SHP77 (cell line): ENCODE measurements at regions not wholly inside any gene's neighbourhood (a gene's known extent, or its start where the extent isn't known, plus 50 kb on each side); places are given as distances from the start of the nearest gene placed in this dataset.
A peak's percentile ranks its signal among the peaks of the same experiment; 100 is the strongest.

Experiments
- DNase-seq, 2 experiments: peaks; one replicate each; lab custom pipeline; 2025; lab: John Stamatoyannopoulos, UW

DNA sequence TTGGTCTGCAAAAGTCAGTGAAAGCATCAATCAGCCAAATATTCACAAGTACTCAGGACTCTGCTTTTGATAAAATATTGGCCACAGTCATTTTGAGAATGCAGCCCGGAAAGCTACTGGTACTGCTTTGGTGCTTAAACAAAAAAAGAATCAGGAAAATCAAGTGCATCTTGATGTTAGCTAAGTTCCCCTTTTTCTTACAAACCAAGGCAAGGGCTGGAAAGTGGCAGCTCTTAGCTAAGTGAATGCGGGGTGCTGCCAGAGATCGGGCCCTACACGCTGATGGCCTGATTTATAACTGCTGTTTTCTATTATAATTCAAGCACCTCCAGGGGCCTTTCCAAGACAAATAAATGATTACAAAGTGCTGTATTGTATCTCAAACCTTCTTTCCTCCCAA lies 136.8 kb upstream of the MGMT start:
- no peak for DNase-seq

DNA sequence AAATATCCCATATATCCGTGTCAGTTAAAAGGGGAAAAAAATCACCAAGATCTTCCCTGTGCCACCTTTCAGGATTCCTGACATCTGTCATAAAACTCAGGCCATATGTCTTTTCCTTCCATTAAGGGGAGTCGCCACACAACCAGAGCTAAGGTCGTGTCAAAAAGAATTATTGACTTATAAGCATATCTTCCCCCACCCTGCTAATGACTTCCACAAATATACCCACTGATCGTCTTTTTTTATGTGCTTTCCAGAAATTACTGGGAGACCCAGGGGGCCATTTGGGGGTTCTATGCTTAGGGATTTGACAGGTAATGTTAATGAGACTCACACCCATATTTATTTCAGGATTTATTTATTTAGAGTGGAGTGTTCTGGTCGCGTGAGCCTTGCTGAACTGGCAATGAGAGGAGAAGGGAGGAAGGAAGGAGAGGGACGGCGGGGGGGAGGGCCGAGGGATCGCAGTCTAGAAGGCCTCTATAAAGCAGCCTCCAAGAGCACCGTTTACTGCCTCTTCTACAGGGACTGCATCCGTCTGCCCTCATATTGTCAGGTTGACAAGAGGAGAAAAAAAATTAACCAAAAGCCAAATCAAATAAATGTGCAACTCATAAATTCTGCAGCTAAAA lies 135.7 kb upstream of the MGMT start:
- no peak for DNase-seq

- no peak for DNase-seq
Observed at GRCh38 chr10:129331839-129332220, 135.2 kb upstream of the MGMT start.

DNA sequence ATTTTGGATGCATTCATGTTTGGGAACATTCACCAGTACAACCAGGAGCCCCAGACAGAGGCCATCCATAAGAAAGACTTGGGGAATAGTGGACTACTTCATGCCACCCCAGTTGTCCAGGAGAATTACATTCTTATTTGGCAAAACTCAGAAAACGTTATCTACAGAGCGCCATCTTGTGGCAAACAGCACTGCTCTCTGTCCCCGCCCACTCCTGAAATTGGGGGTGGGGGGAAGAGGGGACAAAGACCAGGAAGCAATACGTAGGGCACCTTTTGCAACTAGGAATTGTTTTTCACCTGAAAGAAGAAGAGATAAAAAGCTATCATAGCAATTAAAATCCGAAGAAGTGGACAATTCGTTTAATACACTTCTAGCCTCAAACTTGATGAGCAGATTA lies 134.6 kb upstream of the MGMT start:
- DNase-seq, result peak in 1 of 2 experiments; percentile 1

GRCh38 chr10:129333706-129334105 lies 133.3 kb upstream of the MGMT start:
- no peak for DNase-seq

DNA sequence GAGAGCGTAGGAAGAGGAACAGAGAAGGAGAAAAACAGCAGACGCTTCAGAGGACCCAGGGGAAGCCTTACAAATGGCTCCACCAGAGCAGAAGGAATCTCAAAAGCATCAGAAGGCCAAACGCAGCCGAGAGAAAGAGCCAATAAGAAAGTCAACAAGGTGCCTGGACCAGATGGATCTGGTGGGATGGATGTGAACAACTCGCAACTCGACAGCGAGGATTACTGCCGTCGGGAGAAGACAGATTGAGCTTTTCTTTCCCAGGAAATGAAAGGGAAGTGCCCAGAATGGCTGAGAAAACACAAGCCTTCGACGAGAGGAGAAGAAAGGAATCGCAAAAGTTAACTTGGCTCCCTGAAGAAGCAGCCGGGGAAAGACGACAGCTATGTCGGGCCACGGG lies 132.8 kb upstream of the MGMT start:
- no peak for DNase-seq

DNA sequence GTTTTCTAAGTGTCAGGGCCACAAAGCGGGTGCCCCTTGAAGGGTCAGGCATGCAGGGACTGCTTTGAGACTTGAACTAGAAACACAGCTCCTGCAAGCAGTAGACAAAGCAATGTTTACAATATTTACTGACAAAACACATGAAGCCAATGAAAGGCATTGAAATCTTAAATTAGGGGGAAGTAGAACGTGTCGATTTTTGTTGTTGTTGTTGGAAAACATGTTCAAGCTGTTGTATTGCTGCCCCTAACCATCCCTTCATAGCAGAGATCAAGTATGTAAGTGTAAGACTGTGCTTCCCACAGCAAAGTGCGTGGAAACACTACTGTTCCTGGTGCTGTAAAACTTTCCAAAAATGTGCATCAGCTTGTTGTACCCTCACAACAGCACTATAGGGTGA lies 131.6 kb upstream of the MGMT start:
- DNase-seq, result no peak

GRCh38 chr10:129335942-129336341 lies 131.1 kb upstream of the MGMT start:
- DNase-seq, result no peak

GRCh38 chr10:129339191-129339590 lies 127.8 kb upstream of the MGMT start:
- no peak for DNase-seq

- DNase-seq, result no peak
Observed at GRCh38 chr10:129339841-129340240, 127.2 kb upstream of the MGMT start.

DNA sequence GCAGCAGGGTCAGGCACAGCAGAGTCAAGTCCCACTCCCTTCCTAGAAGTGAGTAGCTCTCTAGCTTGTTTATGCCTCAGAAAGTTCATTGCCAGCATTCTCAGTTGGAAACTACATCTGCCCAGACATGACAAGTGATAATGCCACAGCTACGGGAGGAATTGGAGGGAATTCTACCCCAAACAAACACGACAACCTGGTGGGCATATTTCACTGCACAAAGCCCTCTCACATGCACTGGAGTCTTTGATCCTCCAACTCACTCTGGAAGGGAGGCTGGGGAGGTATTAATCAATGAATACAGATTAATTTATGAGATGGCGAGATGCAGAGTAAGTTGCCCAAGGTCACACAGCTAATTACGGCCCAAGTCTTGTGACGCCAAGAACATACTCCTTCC lies 126.0 kb upstream of the MGMT start:
- no peak for DNase-seq

DNA sequence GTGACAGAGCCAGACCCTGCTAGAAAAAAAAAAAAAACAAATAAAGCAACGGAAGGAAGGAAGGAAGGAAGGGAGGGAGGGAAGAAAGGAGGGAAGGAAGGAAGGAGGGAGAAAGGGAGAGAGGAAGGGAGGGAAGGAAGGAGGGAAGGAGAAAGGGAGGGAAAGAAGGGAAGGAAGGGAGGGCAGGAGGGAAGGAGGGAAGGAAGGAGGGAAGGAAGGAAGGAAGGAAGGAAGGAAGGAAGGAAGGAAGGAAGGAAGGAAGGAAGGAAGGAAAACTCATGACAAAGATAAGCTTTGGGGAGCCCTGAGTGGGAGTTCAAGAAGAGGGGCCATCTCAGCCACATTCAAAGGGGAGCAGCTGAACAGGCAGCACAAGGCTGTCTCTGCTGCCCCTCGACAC lies 124.7 kb upstream of the MGMT start:
- no peak for DNase-seq

DNA sequence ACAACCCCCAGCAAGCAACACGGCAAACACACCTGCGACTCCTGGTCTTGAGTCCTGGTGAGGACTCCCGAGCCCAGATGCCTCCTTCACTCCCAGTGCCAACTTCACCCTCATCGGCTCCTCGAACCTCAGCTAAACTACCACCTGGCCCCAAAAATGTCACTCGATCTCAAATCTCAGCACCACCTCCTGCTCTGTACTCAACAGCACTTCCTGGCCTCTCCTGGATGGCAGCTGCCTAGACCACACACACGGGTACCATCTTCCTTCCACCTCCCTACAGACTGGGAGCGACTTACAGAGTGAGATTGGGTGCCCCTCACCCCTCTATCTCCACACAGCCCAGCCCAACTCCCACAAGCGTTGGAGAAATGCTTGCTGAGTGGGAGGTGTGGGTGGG lies 123.9 kb upstream of the MGMT start:
- no peak for DNase-seq

DNA sequence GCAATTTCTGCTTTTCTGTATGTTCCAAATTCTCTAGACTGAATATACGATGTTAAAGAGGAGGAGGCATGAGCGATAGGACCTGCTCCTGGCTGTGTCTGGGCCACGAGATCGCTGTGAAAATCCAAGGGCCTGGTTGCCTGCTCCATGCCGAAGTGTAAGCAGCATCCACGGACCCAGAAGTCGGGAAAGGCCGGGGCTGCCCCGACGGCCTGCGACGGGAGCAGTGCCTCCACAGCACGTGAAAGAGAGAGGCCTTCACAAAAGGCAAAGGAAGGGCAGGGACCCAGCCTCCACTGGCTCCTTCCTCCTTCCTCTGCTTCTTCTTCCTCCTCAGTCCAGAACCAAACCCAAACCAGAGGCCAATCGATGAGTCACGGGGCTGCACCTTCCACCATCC lies 122.9 kb upstream of the MGMT start:
- DNase-seq, result no peak

GRCh38 chr10:129344731-129345355 lies 122.2 kb upstream of the MGMT start:
- DNase-seq, result no peak

- no peak for DNase-seq
Observed at GRCh38 chr10:129345763-129346162, 121.3 kb upstream of the MGMT start.

GRCh38 chr10:129350690-129351089 lies 116.4 kb upstream of the MGMT start:
- no peak for DNase-seq

DNA sequence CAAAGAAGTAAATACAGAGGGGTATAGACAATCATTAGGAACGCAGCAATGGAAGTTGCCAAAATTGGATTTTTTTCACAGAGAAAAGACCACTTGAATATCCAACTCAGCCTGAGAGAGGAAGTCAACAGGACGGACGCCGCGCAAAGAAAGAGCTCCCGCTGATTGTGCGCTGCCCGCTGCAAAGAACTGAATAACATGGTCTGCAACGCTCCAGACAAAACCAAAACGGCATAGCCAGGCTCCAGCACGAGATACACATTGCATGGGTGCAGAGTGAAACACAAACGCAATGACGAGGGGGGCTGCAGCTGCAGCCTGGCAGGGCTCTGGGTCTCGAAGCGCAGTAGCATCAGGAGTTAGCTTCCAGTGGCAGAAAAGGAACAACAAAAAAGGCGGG lies 113.9 kb upstream of the MGMT start:
- no peak for DNase-seq

- no peak for DNase-seq
Observed at GRCh38 chr10:129360046-129360445, 107.0 kb upstream of the MGMT start.

DNA sequence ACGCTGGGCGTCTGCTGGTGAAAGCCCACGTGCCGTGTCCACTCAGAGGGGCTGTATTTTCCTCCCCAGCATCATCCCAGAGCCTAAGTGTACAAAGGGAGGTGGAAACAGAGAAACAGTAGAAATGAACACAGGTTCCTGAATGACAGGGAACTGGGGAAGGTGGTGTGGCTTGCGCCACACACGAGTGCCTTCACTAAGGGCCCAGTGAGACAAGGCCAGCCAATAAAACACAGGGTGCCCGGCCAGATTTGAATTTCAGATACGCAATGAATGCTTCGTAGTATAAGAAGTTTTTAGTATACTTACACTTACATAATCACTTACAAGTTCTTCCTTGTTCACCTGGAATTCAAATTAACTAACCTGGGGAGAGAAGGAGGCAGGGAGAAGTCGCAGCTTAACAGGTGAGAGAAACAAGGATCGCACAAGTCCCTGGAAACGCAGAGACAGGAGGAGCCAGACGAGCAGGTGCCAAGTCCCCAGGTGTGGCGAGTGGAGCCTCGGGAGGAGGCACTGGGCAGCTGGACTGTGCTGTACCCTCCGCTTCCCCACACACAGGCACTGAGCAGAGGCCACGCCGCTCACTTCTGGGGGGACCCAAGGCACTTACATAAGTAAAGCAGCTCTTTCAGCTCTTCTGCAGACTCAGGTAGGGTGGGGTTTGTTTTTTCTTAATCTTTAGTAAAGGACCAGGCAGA lies 105.2 kb upstream of the MGMT start:
- no peak for DNase-seq

DNA sequence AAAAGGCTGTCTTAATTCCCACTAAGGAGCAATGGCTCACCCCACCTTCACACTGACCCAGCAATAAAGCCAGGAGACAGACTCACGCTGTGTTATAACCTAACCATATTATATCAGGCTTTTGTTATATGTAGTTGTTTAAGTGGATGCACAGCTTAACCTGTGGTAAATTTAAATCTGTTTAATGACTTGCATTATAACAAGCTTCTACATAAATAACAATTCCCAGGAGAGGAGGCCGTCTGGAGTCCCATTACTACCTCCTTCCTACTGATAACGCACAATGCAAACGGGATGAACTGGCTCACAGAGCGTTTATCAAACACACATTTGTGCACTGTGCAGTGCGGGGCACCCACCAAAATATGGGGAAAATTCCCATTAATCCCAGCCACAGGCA lies 102.1 kb upstream of the MGMT start:
- DNase-seq, result no peak

- DNase-seq, result no peak
Observed at GRCh38 chr10:129365767-129366402, 101.2 kb upstream of the MGMT start.

DNA sequence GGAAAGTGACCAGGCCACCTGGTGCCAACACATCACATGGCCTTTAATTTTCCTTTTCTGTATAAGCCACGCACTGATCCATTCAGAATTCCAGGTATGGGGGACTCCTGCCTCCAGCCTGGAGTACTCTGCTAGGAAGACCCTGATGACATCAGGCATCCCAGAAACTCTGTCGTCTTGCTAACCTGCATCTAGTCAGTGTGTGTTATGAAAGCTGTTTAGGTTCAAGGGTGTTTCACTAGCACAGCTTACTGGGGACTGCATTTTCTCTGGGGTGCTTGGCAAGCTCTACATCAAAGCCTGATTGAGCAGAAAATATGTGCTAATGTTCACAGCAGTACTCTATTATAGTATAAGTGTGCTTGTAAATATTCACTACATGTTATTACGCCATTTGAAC lies 100.6 kb upstream of the MGMT start:
- no peak for DNase-seq
